ENCODE measurements at regions not wholly inside any gene's neighbourhood (a gene's known extent, or its start where the extent isn't known, plus 50 kb on each side); places are given as distances from the start of the nearest gene placed in this dataset.
"Not testable (repeated sequence)": the region's sequence is repeated elsewhere in the genome, so short reads cannot be mapped to it uniquely, and the experiment has no call there.

DNA sequence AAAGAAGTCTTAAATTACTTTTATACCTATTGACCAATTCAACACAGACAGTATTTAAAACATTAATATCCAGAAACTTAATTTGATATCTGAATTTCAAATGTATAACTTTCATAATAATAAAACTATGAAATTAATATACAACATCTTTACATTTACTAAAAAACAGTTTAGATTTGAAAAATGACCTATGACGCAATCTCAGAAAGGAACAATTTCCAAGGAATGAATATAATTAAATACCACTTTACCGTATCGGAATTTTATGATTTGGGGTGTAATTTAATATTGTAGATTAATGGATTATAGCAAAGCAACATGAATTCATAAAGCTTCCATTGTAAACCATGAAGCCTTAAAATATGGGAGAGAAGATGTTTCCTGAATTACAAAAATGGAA, 321.5 kb upstream of the TRPM3 start:
- ChIA-PET CTCF (no interaction called here), POLR2A (interaction anchor here (0.7 kb wide), 1 partner anchor 9 kb away, joined by 3 read pairs; no protein-coding TSS in a partner anchor)
- Mint-ChIP-seq H3K4me1 (peaks cover 3% of the 10 kb centered on the region), H3K27me3 (peaks cover 36% of the 10 kb centered on the region), H3K4me3 (no peak overlapping the region), H3K9me3 (ENCODE audit: low read depth) (no peaks in the 10 kb centered on the region), H3K27ac (no peak overlapping the region), H3K36me3 (ENCODE audit: low read depth) (no peaks in the 10 kb centered on the region)
- ATAC-seq (no peak), DNase-seq (no peak)
- intact Hi-C loops (cut with DNase I, micrococcal nuclease) = no loop called here

- H3K36me3 Mint-ChIP-seq (ENCODE audit: low read depth) = no peaks in the 10 kb centered on the region
- no peaks in the 10 kb centered on the region for H3K4me1 Mint-ChIP-seq
- POLR2A ChIA-PET = no interaction called here
- DNase-seq (no peak), ATAC-seq (no peak)
- no peaks in the 10 kb centered on the region for H3K9me3 Mint-ChIP-seq (ENCODE audit: low read depth)
- no peak overlapping the region for H3K27ac Mint-ChIP-seq
- H3K4me3 Mint-ChIP-seq = no peak overlapping the region
- H3K27me3 Mint-ChIP-seq = peaks cover 28% of the 10 kb centered on the region
- intact Hi-C loops (cut with DNase I, micrococcal nuclease) = no loop called here
- CTCF ChIA-PET = no interaction called here
Observed at GRCh38 chr9:71441266-71441665, 319.8 kb upstream of the TRPM3 start.

DNA sequence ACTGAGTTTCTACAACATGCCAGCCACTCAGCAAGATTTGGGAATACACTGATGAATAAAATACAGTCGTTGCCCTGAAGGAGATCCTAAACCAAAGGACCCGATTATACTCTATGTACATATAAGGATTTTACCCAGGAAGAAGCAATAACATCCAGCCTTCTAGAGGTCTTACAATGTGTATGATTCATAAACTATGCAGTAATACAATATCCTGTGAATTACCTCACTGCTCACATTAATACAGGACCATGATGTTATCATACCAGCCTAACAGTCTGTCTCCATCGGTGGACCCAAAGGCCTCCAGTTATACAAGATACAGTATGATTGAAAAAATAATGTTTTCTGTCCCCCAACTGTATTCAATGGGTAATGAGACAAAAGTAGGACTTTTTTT, 310.5 kb upstream of the TRPM3 start:
- no peak overlapping the region for H3K4me3 Mint-ChIP-seq
- H3K27me3 Mint-ChIP-seq = peaks cover 9% of the 10 kb centered on the region
- DNase-seq = no peak
- intact Hi-C loops (cut with DNase I, micrococcal nuclease) = loop anchor here in 1 of 2 experiments (10.0 kb wide), 1 partner anchor 57 kb away; no protein-coding TSS in a partner anchor
- POLR2A ChIA-PET = no interaction called here
- CTCF ChIA-PET = interaction anchor here (0.6 kb wide), 1 partner anchor 792 kb away, joined by 3 read pairs; no protein-coding TSS in a partner anchor
- ATAC-seq = no peak
- H3K9me3 Mint-ChIP-seq (ENCODE audit: low read depth) = no peaks in the 10 kb centered on the region
- H3K4me1 Mint-ChIP-seq = no peaks in the 10 kb centered on the region
- no peak overlapping the region for H3K27ac Mint-ChIP-seq
- no peaks in the 10 kb centered on the region for H3K36me3 Mint-ChIP-seq (ENCODE audit: low read depth)

DNA sequence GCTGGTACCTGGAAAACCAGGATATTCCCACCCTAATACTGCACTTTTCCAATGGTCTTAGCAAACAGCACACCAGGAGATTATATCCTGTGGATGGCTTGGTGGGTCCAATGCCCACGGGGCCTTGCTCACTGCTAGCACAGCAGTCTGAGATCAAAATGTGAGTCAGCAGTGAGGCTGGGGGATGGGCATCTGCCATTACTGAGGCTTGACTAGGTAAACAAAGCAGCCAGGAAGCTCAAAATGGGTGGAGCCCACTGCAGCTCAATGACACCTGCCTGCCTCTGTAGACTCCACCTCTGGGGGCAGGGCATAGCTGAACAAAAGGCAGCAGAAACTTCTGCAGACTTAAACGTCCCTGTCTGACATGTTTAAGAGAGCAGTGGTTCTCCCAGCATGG, 285.9 kb upstream of the TRPM3 start:
- H3K9me3 Mint-ChIP-seq (ENCODE audit: low read depth); intact Hi-C loops (cut with DNase I, micrococcal nuclease); CTCF ChIA-PET; H3K4me3 Mint-ChIP-seq; H3K27me3 Mint-ChIP-seq; ATAC-seq; H3K4me1 Mint-ChIP-seq; POLR2A ChIA-PET; H3K27ac Mint-ChIP-seq; H3K36me3 Mint-ChIP-seq (ENCODE audit: low read depth): not testable (repeated sequence)
- DNase-seq = peak; percentile 26

- H3K4me3 Mint-ChIP-seq = no peak overlapping the region
- CTCF ChIA-PET = no interaction called here
Observed at GRCh38 chr9:71403106-71403505, 281.7 kb upstream of the TRPM3 start.

DNA sequence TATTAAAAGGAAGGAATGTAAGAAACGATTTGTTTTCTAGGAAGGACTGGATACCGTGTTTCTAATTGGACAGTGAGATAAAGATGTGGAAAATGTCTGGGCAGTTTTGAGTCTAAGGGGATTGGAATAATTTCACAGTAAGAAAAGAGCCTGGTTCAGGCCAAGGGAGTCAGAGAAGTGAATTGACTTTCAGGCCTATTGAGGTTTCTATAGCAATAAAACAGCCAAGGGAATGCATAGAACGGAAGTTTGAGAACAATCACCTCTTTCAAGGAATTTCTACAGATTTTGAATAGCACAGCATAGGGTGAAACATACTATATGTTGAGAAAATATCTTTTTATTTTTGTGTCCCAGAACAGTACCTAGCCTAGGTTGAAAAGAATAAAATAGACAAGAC, 271.6 kb upstream of the TRPM3 start:
- Mint-ChIP-seq H3K36me3 (ENCODE audit: low read depth) (no peaks in the 10 kb centered on the region), H3K4me3 (no peak overlapping the region), H3K27me3 (peaks cover 3% of the 10 kb centered on the region), H3K9me3 (ENCODE audit: low read depth) (no peaks in the 10 kb centered on the region), H3K4me1 (no peaks in the 10 kb centered on the region), H3K27ac (no peak overlapping the region)
- DNase-seq (no peak), ATAC-seq (no peak)
- intact Hi-C loops (cut with DNase I, micrococcal nuclease) = loop anchor here in 1 of 2 experiments (2.0 kb wide), 1 partner anchor 20 kb away; no protein-coding TSS in a partner anchor
- POLR2A ChIA-PET = no interaction called here
- CTCF ChIA-PET = interaction anchor here (0.7 kb wide), 1 partner anchor 465 kb away, joined by 3 read pairs; no protein-coding TSS in a partner anchor

More at GRCh38 chr9:71403106-71403505, 281.7 kb upstream of the TRPM3 start:
- no peaks in the 10 kb centered on the region for H3K36me3 Mint-ChIP-seq (ENCODE audit: low read depth)
- H3K27me3 Mint-ChIP-seq = peaks cover 5% of the 10 kb centered on the region
- intact Hi-C loops (cut with DNase I, micrococcal nuclease) = no loop called here
- no peaks in the 10 kb centered on the region for H3K9me3 Mint-ChIP-seq (ENCODE audit: low read depth)
- no peak overlapping the region for H3K27ac Mint-ChIP-seq
- no peak for ATAC-seq
- H3K4me1 Mint-ChIP-seq = no peaks in the 10 kb centered on the region
- DNase-seq = no peak
- POLR2A ChIA-PET = no interaction called here

DNA sequence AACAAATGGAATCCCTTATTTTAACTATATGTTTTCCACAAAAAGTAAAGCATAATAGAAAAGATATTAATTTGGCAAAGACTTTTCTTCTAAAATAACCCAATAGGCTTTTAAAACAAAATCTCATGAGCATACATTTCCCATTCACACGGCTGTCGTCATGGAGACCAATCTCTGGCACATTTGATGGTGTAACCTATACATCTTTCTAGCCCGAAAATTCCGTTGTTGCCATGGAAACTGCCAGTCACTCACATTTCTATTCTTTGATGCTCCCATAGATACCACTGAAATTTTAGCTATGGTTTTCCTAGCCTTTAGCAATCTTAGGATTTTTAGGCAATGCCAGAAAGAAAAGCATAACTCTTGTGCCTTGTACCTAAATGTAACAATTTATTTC, 262.9 kb upstream of the TRPM3 start:
- no peaks in the 10 kb centered on the region for H3K36me3 Mint-ChIP-seq (ENCODE audit: low read depth)
- no peaks in the 10 kb centered on the region for H3K9me3 Mint-ChIP-seq (ENCODE audit: low read depth)
- no peak for ATAC-seq
- no peak overlapping the region for H3K4me3 Mint-ChIP-seq
- H3K4me1 Mint-ChIP-seq = no peaks in the 10 kb centered on the region
- POLR2A ChIA-PET = no interaction called here
- peaks cover 2% of the 10 kb centered on the region for H3K27me3 Mint-ChIP-seq
- intact Hi-C loops (cut with DNase I, micrococcal nuclease) = no loop called here
- DNase-seq = no peak
- CTCF ChIA-PET = interaction anchor here (0.6 kb wide), 1 partner anchor 73 kb away, joined by 3 read pairs; no protein-coding TSS in a partner anchor
- no peak overlapping the region for H3K27ac Mint-ChIP-seq

GRCh38 chr9:71383308-71383940, 262.0 kb upstream of the TRPM3 start:
- ChIA-PET POLR2A (no interaction called here), CTCF (interaction anchor here (0.6 kb wide), 1 partner anchor 72 kb away, joined by 3 read pairs; no protein-coding TSS in a partner anchor)
- Mint-ChIP-seq H3K27me3 (peaks cover 2% of the 10 kb centered on the region), H3K36me3 (ENCODE audit: low read depth) (no peaks in the 10 kb centered on the region), H3K27ac (no peak overlapping the region), H3K9me3 (ENCODE audit: low read depth) (no peaks in the 10 kb centered on the region), H3K4me3 (no peak overlapping the region), H3K4me1 (no peaks in the 10 kb centered on the region)
- ATAC-seq = no peak
- DNase-seq = no peak
- intact Hi-C loops (cut with DNase I, micrococcal nuclease) = no loop called here

- Mint-ChIP-seq H3K4me3 (no peak overlapping the region), H3K27me3 (peaks cover 9% of the 10 kb centered on the region), H3K9me3 (ENCODE audit: low read depth) (no peaks in the 10 kb centered on the region), H3K36me3 (ENCODE audit: low read depth) (no peaks in the 10 kb centered on the region), H3K4me1 (no peaks in the 10 kb centered on the region), H3K27ac (no peak overlapping the region)
- ChIA-PET CTCF (interaction anchor here (0.6 kb wide), 1 partner anchor 1034 kb away, joined by 3 read pairs; no protein-coding TSS in a partner anchor), POLR2A (interaction anchor here (0.5 kb wide), 1 partner anchor 1209 kb away, joined by 3 read pairs; no protein-coding TSS in a partner anchor)
- intact Hi-C loops (cut with DNase I, micrococcal nuclease) = no loop called here
- DNase-seq (no peak), ATAC-seq (no peak)
Observed at GRCh38 chr9:71368157-71368556, 246.7 kb upstream of the TRPM3 start.

GRCh38 chr9:71364186-71364955, 242.9 kb upstream of the TRPM3 start:
- DNase-seq (no peak), ATAC-seq (no peak)
- ChIA-PET POLR2A (no interaction called here), CTCF (interaction anchor here (0.7 kb wide), 1 partner anchor 243 kb away, joined by 3 read pairs; no protein-coding TSS in a partner anchor)
- intact Hi-C loops (cut with DNase I, micrococcal nuclease) = no loop called here
- H3K4me3 Mint-ChIP-seq = no peak overlapping the region
- no peaks in the 10 kb centered on the region for H3K9me3 Mint-ChIP-seq (ENCODE audit: low read depth)
- H3K36me3 Mint-ChIP-seq (ENCODE audit: low read depth) = no peaks in the 10 kb centered on the region
- no peaks in the 10 kb centered on the region for H3K4me1 Mint-ChIP-seq
- H3K27me3 Mint-ChIP-seq = peaks cover 3% of the 10 kb centered on the region
- no peak overlapping the region for H3K27ac Mint-ChIP-seq

- no peaks in the 10 kb centered on the region for H3K36me3 Mint-ChIP-seq (ENCODE audit: low read depth)
- ChIA-PET CTCF (interaction anchor here (0.7 kb wide), 1 partner anchor 244 kb away, joined by 3 read pairs; no protein-coding TSS in a partner anchor), POLR2A (no interaction called here)
- H3K4me1 Mint-ChIP-seq = no peaks in the 10 kb centered on the region
- no peak overlapping the region for H3K27ac Mint-ChIP-seq
- DNase-seq (no peak), ATAC-seq (no peak)
- H3K9me3 Mint-ChIP-seq (ENCODE audit: low read depth) = no peaks in the 10 kb centered on the region
- intact Hi-C loops (cut with DNase I, micrococcal nuclease) = no loop called here
- peaks cover 3% of the 10 kb centered on the region for H3K27me3 Mint-ChIP-seq
- no peak overlapping the region for H3K4me3 Mint-ChIP-seq
Observed at GRCh38 chr9:71363286-71363961, 242.0 kb upstream of the TRPM3 start.
